ENCODE measurements at regions not wholly inside any gene's neighbourhood (a gene's known extent, or its start where the extent isn't known, plus 50 kb on each side); places are given as distances from the start of the nearest gene placed in this dataset.
A peak's percentile ranks its signal among the peaks of the same experiment; 100 is the strongest.

GRCh38 chr2:12428324-12428723 is 288.4 kb upstream of the TRIB2 start:
- peaks cover 10% of the 10 kb centered on the region for H3K4me1 ChIP-seq
- no peak overlapping the region for H3K4me3 ChIP-seq
- intact Hi-C loops (cut with DNase I) = no loop called here
- no peaks in the 10 kb centered on the region for H3K27me3 ChIP-seq
- no peak for TF ChIP-seq CTCF (IDR thresholded peaks at IDR 0.05)
- H3K36me3 ChIP-seq = no peaks in the 10 kb centered on the region
- peak; percentile 40 for ATAC-seq
- H3K27ac ChIP-seq = no peak overlapping the region
- no peak for DNase-seq
- H3K9me3 ChIP-seq = no peaks in the 10 kb centered on the region

GRCh38 chr2:12428786-12429185 is 287.9 kb upstream of the TRIB2 start:
- intact Hi-C loops (cut with DNase I) = no loop called here
- no peaks in the 10 kb centered on the region for H3K9me3 ChIP-seq
- no peaks in the 10 kb centered on the region for H3K27me3 ChIP-seq
- H3K27ac ChIP-seq = no peak overlapping the region
- peaks cover 10% of the 10 kb centered on the region for H3K4me1 ChIP-seq
- DNase-seq = no peak
- no peak for ATAC-seq
- TF ChIP-seq CTCF (IDR thresholded peaks at IDR 0.05) = no peak
- no peaks in the 10 kb centered on the region for H3K36me3 ChIP-seq
- H3K4me3 ChIP-seq = no peak overlapping the region

- Histone ChIP-seq H3K36me3 (no peaks in the 10 kb centered on the region), H3K4me1 (peaks cover 10% of the 10 kb centered on the region), H3K9me3 (no peaks in the 10 kb centered on the region), H3K4me3 (no peak overlapping the region), H3K27ac (no peak overlapping the region), H3K27me3 (no peaks in the 10 kb centered on the region)
- no peak for TF ChIP-seq CTCF (IDR thresholded peaks at IDR 0.05)
- DNase-seq (no peak), ATAC-seq (no peak)
- intact Hi-C loops (cut with DNase I) = no loop called here
Measured at GRCh38 chr2:12429779-12430406, 286.8 kb upstream of the TRIB2 start.

GRCh38 chr2:12430407-12431133 is 286.2 kb upstream of the TRIB2 start:
- H3K27ac ChIP-seq = no peak overlapping the region
- intact Hi-C loops (cut with DNase I) = no loop called here
- ATAC-seq (peak; percentile 80), DNase-seq (no peak)
- H3K27me3 ChIP-seq = no peaks in the 10 kb centered on the region
- no peaks in the 10 kb centered on the region for H3K9me3 ChIP-seq
- peaks cover 10% of the 10 kb centered on the region for H3K4me1 ChIP-seq
- no peaks in the 10 kb centered on the region for H3K36me3 ChIP-seq
- no peak overlapping the region for H3K4me3 ChIP-seq
- TF ChIP-seq CTCF (IDR thresholded peaks at IDR 0.05) = no peak

GRCh38 chr2:12432985-12433625 is 283.6 kb upstream of the TRIB2 start:
- Histone ChIP-seq H3K27ac (no peak overlapping the region), H3K9me3 (no peaks in the 10 kb centered on the region), H3K27me3 (no peaks in the 10 kb centered on the region), H3K4me1 (peaks cover 10% of the 10 kb centered on the region), H3K4me3 (no peak overlapping the region), H3K36me3 (no peaks in the 10 kb centered on the region)
- DNase-seq = no peak
- intact Hi-C loops (cut with DNase I) = no loop called here
- no peak for ATAC-seq
- TF ChIP-seq CTCF (IDR thresholded peaks at IDR 0.05) = no peak
